MG63 (cell line): ENCODE measurements at regions not wholly inside any gene's neighbourhood (a gene's known extent, or its start where the extent isn't known, plus 50 kb on each side); places are given as distances from the start of the nearest gene placed in this dataset.
"Not testable (repeated sequence)": the region's sequence is repeated elsewhere in the genome, so short reads cannot be mapped to it uniquely, and the experiment has no call there.

Experiments
- DNase-seq: peaks from one replicate; pipeline ENCODE4 v3.0.0-alpha.2; 2020
- H3K27me3 ChIP-seq: fragments of 250-450 bp; sonication (Bioruptor Pico); 2 replicates; pipeline ENCODE4 v1.5.1; 2020; ENCODE audit warnings: mild to moderate bottlenecking, moderate library complexity
- H3K36me3 ChIP-seq: fragments of 250-450 bp; sonication (Bioruptor Pico); 2 replicates; pipeline ENCODE4 v1.5.1; 2020; ENCODE audit warnings: mild to moderate bottlenecking, moderate library complexity
- H3K4me3 ChIP-seq: fragments of 250-450 bp; sonication (Bioruptor Pico); 2 replicates; pipeline ENCODE4 v1.5.1; 2020; ENCODE audit warnings: mild to moderate bottlenecking, moderate library complexity
- H3K9me3 ChIP-seq: fragments of 250-450 bp; sonication (Bioruptor Pico); 2 replicates; pipeline ENCODE4 v1.5.1; 2020; ENCODE audit warnings: mild to moderate bottlenecking, moderate library complexity

DNA sequence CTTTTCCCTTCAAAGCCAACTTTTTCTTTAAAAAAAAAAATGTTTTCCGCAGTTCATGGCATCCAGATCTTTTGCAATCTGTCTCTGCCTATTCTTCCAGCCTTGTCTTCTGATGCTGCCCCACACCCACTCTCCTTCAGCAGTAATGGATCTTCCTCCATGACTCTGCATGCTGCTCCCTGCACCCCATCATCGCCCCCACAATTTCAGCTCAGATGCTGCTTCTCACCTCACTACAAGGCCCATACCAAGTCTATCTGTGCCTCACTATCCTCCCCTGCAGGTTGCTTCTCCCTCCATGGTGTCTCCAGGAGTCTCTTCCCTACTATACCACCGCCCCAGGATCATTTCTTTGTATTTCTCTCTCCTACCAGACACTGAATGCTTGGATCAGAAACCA is 260.6 kb downstream of the ANAPC1 start:
- Histone ChIP-seq H3K36me3 (no peaks in the 10 kb centered on the region), H3K27me3 (no peaks in the 10 kb centered on the region), H3K9me3 (peaks cover 20% of the 10 kb centered on the region), H3K4me3 (no peak overlapping the region)
- no peak for DNase-seq

DNA sequence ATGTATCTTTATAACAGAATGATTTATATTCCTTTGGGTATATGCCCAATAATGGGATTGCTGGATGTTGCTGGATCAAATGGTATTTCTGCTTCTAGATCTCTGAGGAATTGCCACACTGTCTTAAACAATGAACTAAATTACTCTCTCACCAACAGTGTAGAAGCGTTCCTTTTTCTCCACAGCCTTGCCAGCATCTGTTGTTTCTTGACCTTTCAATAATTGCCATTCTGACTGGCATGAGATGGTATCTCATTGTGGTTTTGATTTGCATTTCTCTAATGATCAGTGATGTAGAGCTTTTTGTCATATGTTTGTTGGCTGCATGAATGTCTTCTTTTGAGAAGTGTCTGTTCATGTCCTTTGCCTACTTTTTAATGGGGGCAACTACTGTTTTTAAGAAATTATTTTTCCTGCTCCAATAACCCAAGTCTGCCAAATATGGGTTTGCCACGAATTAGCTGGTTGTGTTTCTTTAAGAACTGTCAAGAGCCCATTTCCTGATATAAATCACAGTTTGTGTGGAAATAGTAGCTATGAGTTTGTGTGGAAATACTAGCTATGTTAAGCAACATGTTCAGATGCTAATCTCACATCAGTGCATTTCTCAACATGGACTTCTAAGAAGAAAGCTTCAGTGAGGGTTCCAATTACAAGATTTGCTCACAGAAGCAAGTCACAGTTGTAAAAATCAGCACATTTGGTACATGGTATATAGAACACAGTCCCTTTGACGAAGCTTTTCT is 259.4 kb downstream of the ANAPC1 start:
- no peaks in the 10 kb centered on the region for H3K27me3 ChIP-seq
- no peak overlapping the region for H3K4me3 ChIP-seq
- H3K36me3 ChIP-seq, result no peaks in the 10 kb centered on the region
- H3K9me3 ChIP-seq, result peaks cover 28% of the 10 kb centered on the region
- DNase-seq, result no peak

DNA sequence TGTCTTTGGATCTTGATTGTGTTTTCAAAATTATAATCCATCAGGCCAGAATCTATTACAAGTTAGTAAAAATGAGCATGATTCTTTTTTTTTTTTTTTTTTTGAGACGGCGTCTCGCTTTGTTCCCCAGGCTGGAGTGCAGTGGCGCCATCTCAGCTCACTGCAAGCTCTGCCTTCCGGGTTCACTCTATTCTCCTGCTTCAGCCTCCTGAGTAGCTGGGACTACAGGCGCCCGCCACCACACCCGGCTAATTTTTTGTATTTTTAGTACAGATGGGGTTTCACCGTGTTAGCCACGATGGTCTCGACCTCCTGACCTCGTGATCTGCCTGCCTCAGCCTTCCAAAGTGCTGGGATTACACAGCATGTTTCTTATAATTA is 258.8 kb downstream of the ANAPC1 start:
- H3K36me3 ChIP-seq, H3K4me3 ChIP-seq, H3K27me3 ChIP-seq, DNase-seq: not testable (repeated sequence)
- H3K9me3 ChIP-seq, result peaks cover 34% of the 10 kb centered on the region

DNA sequence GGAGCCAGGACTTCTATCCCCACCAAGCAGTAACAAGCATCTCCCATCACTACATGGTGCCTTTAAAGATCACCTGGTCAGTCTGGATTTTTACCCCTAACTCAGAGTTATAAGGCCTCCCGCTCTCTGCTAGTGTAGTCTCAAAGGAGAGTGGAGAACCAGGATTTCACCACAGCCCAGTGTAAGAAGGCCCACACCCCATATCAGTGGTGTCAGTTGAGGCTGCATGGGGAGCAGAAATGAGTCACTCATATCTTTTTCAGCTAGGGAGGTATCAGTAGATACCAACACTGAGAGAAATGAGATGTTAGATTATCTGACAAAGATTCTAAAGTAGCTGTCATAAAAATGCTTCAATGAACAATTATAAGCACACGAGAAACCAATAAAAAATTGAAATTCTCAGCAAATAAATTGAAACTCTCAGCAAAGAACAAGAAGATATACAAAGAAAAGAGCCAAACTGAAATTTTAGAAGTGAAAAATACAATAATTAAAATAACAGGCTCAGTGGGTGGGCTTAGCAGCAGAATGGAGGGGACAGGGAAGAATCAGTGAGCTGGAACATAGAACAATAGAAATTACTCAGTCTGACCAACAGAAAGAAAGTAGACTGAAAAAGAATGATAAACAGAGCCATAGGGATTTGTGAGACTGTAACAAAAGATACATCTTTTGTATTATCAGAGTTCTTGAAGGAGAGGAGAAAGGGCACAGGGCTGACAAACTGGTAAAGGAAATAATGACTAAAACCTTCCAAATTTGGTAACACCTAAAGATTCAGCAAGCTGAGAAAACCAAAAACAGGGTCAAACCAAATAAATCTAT is 257.7 kb downstream of the ANAPC1 start:
- DNase-seq, result no peak

DNA sequence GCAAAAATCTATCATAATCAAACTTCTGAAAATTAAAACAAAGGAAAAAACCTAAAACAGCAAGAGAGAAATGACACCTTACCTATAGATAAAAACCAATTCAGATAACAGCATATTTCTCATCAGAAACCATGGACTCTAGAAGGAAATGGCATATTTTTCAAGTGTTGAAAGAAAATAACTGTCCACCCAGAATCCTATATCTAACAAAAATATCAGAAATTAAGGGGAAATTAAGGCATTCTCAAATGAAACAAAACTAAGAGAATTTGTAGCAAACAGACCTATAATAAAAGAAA is 257.2 kb downstream of the ANAPC1 start:
- no peaks in the 10 kb centered on the region for H3K36me3 ChIP-seq
- no peak overlapping the region for H3K4me3 ChIP-seq
- DNase-seq, result no peak
- peaks cover 41% of the 10 kb centered on the region for H3K9me3 ChIP-seq
- no peaks in the 10 kb centered on the region for H3K27me3 ChIP-seq

More for the DNA sequence above, 257.7 kb downstream of the ANAPC1 start:
- no peaks in the 10 kb centered on the region for H3K27me3 ChIP-seq
- peaks cover 41% of the 10 kb centered on the region for H3K9me3 ChIP-seq
- H3K36me3 ChIP-seq, result no peaks in the 10 kb centered on the region
- H3K4me3 ChIP-seq, result no peak overlapping the region

DNA sequence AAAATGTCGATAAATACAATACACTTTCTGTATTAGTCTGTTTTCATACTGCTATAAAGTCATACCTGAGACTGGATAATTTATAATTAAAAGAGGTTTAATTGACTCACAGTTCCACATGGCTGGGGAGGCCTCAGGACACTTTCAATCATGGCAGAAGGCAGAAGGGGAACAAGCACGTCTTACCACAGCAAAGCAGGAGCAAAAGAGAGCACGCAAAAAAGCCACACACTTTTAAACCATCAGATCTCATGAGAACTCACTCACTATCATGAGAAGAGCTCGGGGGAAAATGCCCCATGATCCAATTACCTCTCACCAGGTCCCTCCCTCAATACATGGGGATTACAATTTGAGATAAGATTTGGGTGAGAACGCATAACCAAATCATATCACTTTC is 256.7 kb downstream of the ANAPC1 start:
- H3K36me3 ChIP-seq, result no peaks in the 10 kb centered on the region
- peaks cover 41% of the 10 kb centered on the region for H3K9me3 ChIP-seq
- no peak overlapping the region for H3K4me3 ChIP-seq
- no peaks in the 10 kb centered on the region for H3K27me3 ChIP-seq
- DNase-seq, result no peak

DNA sequence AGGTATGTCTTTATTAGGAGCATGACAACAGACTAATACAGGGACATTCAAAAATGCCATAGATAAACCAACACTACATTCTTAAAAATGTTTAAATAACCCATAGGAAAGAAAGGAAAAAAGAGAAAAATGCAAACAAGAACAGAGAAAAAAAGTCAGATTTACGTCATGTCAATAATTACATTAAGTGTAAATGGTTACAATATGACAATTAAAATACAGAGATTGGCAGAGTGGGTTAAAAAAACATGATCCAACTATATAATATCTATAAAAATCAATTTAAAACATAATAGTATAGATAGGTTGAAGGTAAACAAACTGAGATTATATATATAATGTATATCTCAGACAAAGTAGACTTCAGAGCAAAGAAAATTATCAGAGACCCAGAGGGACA is 255.8 kb downstream of the ANAPC1 start:
- Histone ChIP-seq H3K4me3 (no peak overlapping the region), H3K27me3 (no peaks in the 10 kb centered on the region)
- DNase-seq, result no peak

DNA sequence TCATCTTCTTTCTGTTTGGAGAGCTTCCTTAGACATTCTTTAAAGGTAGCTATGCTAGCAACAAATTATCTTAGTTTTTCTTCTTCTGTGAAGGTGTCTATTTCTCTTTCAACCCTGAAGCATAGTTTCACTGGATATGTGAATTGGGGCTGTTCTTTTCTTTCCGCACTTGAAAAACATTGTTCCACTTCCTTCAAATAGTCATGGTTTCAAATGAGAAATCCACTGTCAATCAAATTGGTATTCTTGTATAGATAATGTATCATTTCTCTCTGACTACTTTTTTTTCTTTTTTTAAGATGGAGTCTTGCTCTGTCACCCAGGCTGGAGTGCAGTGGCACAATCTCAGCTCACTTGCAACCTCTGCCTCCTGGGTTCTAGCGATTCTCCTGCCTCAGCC is 254.0 kb downstream of the ANAPC1 start:
- H3K36me3 ChIP-seq, result no peaks in the 10 kb centered on the region
- H3K4me3 ChIP-seq, result no peak overlapping the region
- H3K9me3 ChIP-seq, result peaks cover 41% of the 10 kb centered on the region
- DNase-seq, result no peak
- no peaks in the 10 kb centered on the region for H3K27me3 ChIP-seq

More for the DNA sequence above, 255.8 kb downstream of the ANAPC1 start:
- Histone ChIP-seq H3K9me3 (peaks cover 41% of the 10 kb centered on the region), H3K36me3 (no peaks in the 10 kb centered on the region)

DNA sequence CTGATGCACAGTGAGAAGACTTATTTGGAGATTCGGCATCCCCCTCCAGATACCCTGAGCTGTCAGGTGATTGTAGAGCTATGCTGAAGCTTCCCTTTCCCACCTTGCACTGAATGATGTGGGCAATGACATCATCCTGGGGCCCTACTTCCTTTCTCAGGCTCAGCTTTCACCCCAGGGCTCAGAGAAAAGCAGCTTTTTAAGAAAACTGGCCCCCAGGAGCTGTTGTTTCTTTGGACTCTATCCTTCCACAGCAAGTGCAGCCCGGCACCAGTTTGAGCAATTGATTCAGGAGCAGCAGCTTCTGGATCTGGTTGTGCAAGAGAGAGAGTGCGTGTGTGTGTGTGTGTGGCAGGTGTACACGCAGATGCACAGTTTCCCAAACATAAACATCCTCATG is 251.3 kb downstream of the ANAPC1 start:
- no peak for DNase-seq
- Histone ChIP-seq H3K36me3 (no peaks in the 10 kb centered on the region), H3K9me3 (peaks cover 25% of the 10 kb centered on the region), H3K27me3 (no peaks in the 10 kb centered on the region), H3K4me3 (no peak overlapping the region)

DNA sequence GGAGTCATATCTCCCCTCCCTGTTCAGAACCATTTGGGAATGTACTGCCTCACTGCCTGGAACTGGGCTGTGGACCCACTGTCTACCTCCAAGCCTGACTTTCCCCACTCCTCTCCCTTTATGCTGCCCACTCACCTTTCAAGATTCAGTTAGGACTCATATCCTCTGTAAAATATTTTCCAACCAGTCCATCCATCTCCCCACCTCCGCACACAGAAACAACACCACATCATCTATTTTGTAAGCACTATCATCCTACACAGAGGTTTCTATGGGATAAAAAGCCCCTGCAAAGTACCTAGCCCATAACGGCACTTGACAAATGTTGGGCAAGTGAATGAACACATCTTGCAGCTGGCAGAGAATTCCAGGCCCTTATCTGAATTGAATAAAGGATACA is 250.8 kb downstream of the ANAPC1 start:
- DNase-seq, result no peak
- Histone ChIP-seq H3K9me3 (peaks cover 23% of the 10 kb centered on the region), H3K36me3 (no peaks in the 10 kb centered on the region), H3K4me3 (no peak overlapping the region), H3K27me3 (no peaks in the 10 kb centered on the region)

DNA sequence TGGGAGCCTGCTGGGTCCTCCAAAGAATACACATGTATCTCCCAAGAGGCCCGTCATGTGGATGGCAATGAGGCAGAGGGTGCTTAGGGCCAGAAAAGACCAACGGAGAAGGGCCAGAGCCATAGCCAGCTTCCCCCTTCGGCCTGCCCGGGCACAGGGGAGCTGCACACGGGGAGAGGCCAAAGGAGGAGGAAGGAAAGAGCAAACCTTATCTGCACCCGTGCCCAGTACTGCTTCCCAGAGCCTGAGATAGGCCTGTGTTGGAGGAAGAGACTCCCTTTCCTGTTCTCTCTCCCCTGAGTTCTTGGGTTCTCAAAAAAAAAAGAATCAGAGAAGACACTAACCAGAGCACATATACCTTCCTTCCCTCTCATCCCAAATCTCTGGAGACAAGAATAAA is 250.3 kb downstream of the ANAPC1 start:
- DNase-seq, result no peak
- Histone ChIP-seq H3K9me3 (peaks cover 18% of the 10 kb centered on the region), H3K27me3 (no peaks in the 10 kb centered on the region), H3K36me3 (no peaks in the 10 kb centered on the region), H3K4me3 (no peak overlapping the region)

DNA sequence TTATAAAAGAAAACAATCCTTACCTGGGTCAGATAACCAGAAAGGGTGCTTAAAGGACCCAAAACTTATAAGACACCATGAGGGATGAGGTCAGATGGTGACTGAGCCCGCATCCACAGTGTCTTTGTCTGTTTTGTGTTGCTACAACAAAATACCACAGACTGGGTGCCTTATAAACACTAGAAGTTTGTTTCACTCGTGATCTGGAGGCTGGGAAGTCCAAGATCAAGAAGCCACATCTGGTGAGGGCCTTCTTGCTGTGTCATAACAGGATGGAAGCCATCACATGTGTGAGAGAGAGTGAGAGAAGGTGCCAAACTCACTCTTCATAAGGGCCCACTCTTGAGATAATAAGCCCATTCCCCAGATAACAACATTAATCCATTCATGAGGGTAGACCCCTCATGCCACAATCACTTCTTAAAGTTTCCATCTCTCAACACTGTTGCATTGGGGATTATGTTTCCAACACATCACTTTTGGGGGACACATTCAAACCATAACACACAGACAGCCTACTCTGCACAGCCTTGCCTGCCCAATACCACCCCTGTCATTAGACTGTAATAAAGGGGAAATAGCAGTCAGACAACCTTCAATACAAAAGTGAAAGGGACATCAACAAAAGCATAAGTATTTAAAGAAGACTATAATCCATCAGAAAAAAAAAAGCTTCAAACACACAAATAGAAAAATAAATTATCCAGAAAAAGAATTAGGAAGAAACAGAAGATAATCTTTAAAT is 249.8 kb downstream of the ANAPC1 start:
- Histone ChIP-seq H3K9me3 (peaks cover 14% of the 10 kb centered on the region), H3K27me3 (no peaks in the 10 kb centered on the region), H3K4me3 (no peak overlapping the region), H3K36me3 (no peaks in the 10 kb centered on the region)
- no peak for DNase-seq

DNA sequence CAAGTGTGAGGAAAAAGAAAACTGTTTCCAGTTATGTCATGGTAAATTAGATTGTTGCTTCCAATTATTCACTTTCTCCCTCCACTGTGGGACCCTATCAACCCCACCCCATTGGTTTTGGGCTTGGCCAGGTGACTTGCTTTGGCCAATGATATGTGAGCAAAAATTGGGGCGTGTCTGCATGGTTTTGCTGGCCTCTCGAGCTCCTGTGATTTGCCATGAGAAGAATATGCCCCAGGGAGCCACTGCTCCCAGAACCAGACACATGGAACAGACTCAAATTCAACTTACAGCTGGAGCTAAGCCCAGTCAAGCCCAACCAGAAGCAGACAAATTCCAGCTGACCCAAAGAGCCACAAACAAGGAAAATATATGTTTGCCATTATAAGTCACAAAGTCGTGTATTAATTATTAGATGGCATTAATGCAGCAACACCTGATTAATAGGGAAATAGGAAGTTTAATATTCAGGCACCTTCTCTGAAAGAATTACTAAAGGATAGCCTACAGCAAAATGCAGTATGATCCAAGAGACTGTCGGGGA is 248.9 kb downstream of the ANAPC1 start:
- DNase-seq, result peak; percentile 12
- no peaks in the 10 kb centered on the region for H3K27me3 ChIP-seq
- peaks cover 8% of the 10 kb centered on the region for H3K9me3 ChIP-seq
- no peaks in the 10 kb centered on the region for H3K36me3 ChIP-seq
- no peak overlapping the region for H3K4me3 ChIP-seq

DNA sequence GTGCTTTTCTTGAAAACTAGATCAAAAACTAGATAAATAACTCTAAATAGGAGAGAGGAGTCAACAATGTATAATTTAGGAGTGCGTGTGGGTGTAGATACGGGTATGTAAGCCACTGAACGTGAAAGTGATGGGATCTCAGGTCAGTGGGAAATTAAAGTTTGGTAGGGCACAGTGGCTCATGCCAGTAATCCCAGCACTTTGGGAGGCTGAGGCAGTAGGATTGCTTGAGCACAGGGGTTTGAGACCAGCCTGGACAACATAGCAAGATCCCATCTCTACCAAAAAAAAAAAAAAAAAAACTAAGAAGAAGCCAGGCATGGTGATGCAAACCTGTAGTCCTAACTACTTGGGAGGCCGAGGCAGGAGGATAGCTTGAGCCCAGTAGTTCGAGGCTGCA is 247.1 kb downstream of the ANAPC1 start:
- Histone ChIP-seq H3K27me3 (no peaks in the 10 kb centered on the region), H3K36me3 (no peaks in the 10 kb centered on the region), H3K4me3 (no peak overlapping the region), H3K9me3 (no peaks in the 10 kb centered on the region)
- DNase-seq, result no peak

DNA sequence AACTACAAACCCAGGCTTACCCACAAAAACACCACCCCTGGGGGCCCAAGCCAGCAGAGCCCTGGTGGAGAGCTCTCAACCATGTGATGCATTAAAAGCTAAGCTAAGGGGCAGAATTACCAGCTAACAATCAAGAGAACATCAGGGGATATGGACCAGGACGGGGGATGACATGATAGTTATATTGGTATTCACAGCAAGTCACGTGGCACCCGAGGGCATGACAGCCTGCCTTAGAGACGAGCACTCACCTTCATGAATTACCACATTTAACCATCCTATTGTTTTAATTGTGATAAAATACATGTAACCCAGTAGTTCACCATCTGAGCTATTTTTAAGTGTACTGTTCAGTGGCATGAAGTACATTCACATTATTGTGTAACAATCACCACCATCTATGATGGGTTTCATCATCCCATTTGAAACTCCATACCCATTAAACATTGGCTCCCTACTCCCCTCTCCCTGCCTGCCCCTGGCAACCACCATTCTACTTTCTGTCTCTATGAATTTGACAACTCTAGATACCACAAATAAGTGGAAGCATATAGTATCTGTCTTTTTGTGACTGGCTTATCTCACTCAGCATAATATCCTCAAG is 245.6 kb downstream of the ANAPC1 start:
- no peak for DNase-seq
- no peaks in the 10 kb centered on the region for H3K36me3 ChIP-seq
- H3K9me3 ChIP-seq, result no peaks in the 10 kb centered on the region
- no peak overlapping the region for H3K4me3 ChIP-seq
- H3K27me3 ChIP-seq, result no peaks in the 10 kb centered on the region

DNA sequence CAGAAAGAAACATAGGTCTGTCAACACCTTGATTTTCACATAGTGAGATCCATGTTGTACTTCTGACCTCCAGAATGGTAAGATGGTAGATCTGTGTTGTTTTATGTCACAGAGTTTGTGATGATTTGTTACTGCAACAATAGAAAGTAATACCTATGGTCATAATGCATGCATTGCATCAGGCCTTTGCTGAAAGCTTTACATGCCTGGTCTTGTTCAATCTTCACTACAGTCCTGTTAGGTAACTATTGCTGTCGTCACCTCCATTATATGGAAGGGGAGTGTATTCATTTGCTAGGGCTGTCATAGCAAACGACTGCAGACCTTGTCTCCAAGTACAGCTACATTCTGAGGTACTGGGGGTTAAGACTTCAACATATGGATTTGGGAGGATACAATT is 243.5 kb downstream of the ANAPC1 start:
- no peaks in the 10 kb centered on the region for H3K9me3 ChIP-seq
- no peaks in the 10 kb centered on the region for H3K36me3 ChIP-seq
- no peak overlapping the region for H3K4me3 ChIP-seq
- DNase-seq, result no peak
- H3K27me3 ChIP-seq, result no peaks in the 10 kb centered on the region
